H1 (cell line): ENCODE measurements at regions not wholly inside any gene's neighbourhood (a gene's known extent, or its start where the extent isn't known, plus 50 kb on each side); places are given as distances from the start of the nearest gene placed in this dataset.

Experiments used
- CTCF ChIA-PET: fragments of 300-600 bp; sonication (Branson Sonifier 250); formaldehyde crosslinking; loops from one replicate; lab custom pipeline; 2021; ENCODE audit not compliant: partially characterized antibody; lab: Charles Lee
- POLR2A ChIA-PET: fragments of 300-600 bp; sonication (Branson Sonifier 250); formaldehyde crosslinking; loops from one replicate; lab custom pipeline; 2021; ENCODE audit warnings: inconsistent platforms; ENCODE audit not compliant: partially characterized antibody; lab: Charles Lee
- DNase-seq, 2 experiments: peaks; one replicate each; pipeline versions ENCODE4 v3.0.0 to v3.0.0-alpha.2; 2010 to 2022; ENCODE audit warnings: low spot score in 2 of 2, low read depth in 1 of 2, mixed read lengths in 1 of 2
- FAIRE-seq: peaks from 2 replicates; lab custom pipeline; 2011; peaks lifted over from hg19 to GRCh38; lab: Jason Lieb, UNC
- H2AFZ ChIP-seq: 2 replicates; pipeline ENCODE4 v1.8.1; 2012; ENCODE audit warnings: low read length, inconsistent platforms
- H2AK5ac ChIP-seq: 2 replicates; pipeline ENCODE4 v1.6.1; 2013; ENCODE audit warnings: low read depth, low read length
- H2BK120ac ChIP-seq: replicated peaks from 2 replicates; pipeline ENCODE3; 2013; ENCODE audit warnings: low read depth, low read length, inconsistent platforms
- H2BK12ac ChIP-seq: 2 replicates; pipeline ENCODE4 v1.6.1; 2013; ENCODE audit warnings: low read depth, low read length
- H2BK15ac ChIP-seq: 2 replicates; pipeline ENCODE4 v1.6.1; 2013; ENCODE audit warnings: low read length
- H2BK20ac ChIP-seq: 2 replicates; pipeline ENCODE4 v1.6.1; 2013; ENCODE audit warnings: low read length
- H2BK5ac ChIP-seq: 2 replicates; pipeline ENCODE4 v1.6.1; 2013; ENCODE audit warnings: low read depth, low read length
- H3K14ac ChIP-seq: 2 replicates; pipeline ENCODE4 v1.6.1; 2013; ENCODE audit warnings: inconsistent platforms; ENCODE audit not compliant: insufficient read length
- H3K18ac ChIP-seq: 2 replicates; pipeline ENCODE4 v1.6.1; 2013; ENCODE audit warnings: low read length; ENCODE audit errors: extremely low read depth
- H3K23ac ChIP-seq: 2 replicates; pipeline ENCODE4 v1.6.1; 2013; ENCODE audit warnings: inconsistent platforms; ENCODE audit not compliant: insufficient read length
- H3K23me2 ChIP-seq: 2 replicates; pipeline ENCODE4 v1.6.1; 2013; ENCODE audit warnings: low read depth, low read length
- H3K27ac ChIP-seq: 2 replicates; pipeline ENCODE4 v1.6.1; 2011; ENCODE audit warnings: low read depth, low read length, inconsistent platforms
- H3K27me3 ChIP-seq, 4 experiments: replicated peaks in 1 of 4; 1 replicate in 1 of 4; 2 replicates in 3 of 4; pipeline versions ENCODE4 v1.6.1 to v1.8.1; 2011 to 2013; ENCODE audit warnings: low read length in 3 of 4, mild to moderate bottlenecking in 3 of 4, inconsistent platforms in 2 of 4, mixed read lengths in 2 of 4, moderate library complexity in 1 of 4; ENCODE audit not compliant: control insufficient read depth in 3 of 4, insufficient read depth in 3 of 4; ENCODE audit errors: extremely low read depth in 1 of 4
- H3K36me3 ChIP-seq, 4 experiments: 2 replicates each; pipeline versions ENCODE4 v1.6.1 to v1.8.1; 2011 to 2013; ENCODE audit warnings: mild to moderate bottlenecking in 4 of 4, low read length in 3 of 4, moderate library complexity in 2 of 4, control low read depth in 1 of 4, inconsistent platforms in 1 of 4; ENCODE audit not compliant: insufficient read depth in 4 of 4, control insufficient read depth in 2 of 4
- H3K4ac ChIP-seq: replicated peaks from 2 replicates; pipeline ENCODE3; 2013; ENCODE audit warnings: low read length, low read depth, mixed read lengths, inconsistent platforms; ENCODE audit not compliant: insufficient read length
- H3K4me1 ChIP-seq, 4 experiments: replicated peaks in 1 of 4; 1 replicate in 1 of 4; 2 replicates in 3 of 4; pipeline versions ENCODE4 v1.6.1 to v1.8.1; 2011 to 2013; ENCODE audit warnings: low read length in 3 of 4, inconsistent platforms in 2 of 4, mixed read lengths in 1 of 4; ENCODE audit not compliant: insufficient read depth in 4 of 4, control insufficient read depth in 3 of 4
- H3K4me2 ChIP-seq, 2 experiments: 2 replicates each; pipeline versions ENCODE4 v1.6.1 to v1.8.1; 2011 to 2013; ENCODE audit warnings: low read depth in 2 of 2, low read length in 2 of 2, control low read depth in 1 of 2, inconsistent platforms in 1 of 2, mild to moderate bottlenecking in 1 of 2; ENCODE audit not compliant: insufficient read depth in 1 of 2
- H3K4me3 ChIP-seq, 4 experiments: fragments of 200-600, 300-600 bp in 1 of 4; sonication (generic), shearing (Covaris generic), sonication (Bioruptor Twin) in 1 of 4; 2 replicates each; pipeline versions ENCODE4 v1.5.1 to v1.8.1; 2011 to 2016; ENCODE audit warnings: low read length in 4 of 4, low read depth in 3 of 4, control low read depth in 2 of 4, inconsistent platforms in 2 of 4, mild to moderate bottlenecking in 2 of 4, mixed read lengths in 1 of 4, moderate library complexity in 1 of 4; ENCODE audit not compliant: insufficient read depth in 2 of 4; ENCODE audit errors: extremely low read depth in 1 of 4
- H3K56ac ChIP-seq: replicated peaks from 2 replicates; pipeline ENCODE3; 2013; ENCODE audit warnings: low read depth, mild to moderate bottlenecking, mixed read lengths, low read length, inconsistent platforms; ENCODE audit not compliant: insufficient read length
- H3K79me1 ChIP-seq: 2 replicates; pipeline ENCODE4 v1.6.1; 2013; ENCODE audit warnings: low read depth, low read length, control low read depth
- H3K79me2 ChIP-seq, 2 experiments: 2 replicates each; pipeline versions ENCODE4 v1.6.1 to v1.8.1; 2012 to 2013; ENCODE audit warnings: low read length in 2 of 2, mild to moderate bottlenecking in 2 of 2, inconsistent platforms in 1 of 2; ENCODE audit not compliant: insufficient read depth in 2 of 2, control insufficient read depth in 1 of 2
- H3K9ac ChIP-seq, 4 experiments: replicated peaks in 1 of 4; 1 replicate in 1 of 4; 2 replicates in 3 of 4; pipeline versions ENCODE4 v1.6.1 to v1.8.1; 2011 to 2013; ENCODE audit warnings: low read depth in 3 of 4, low read length in 3 of 4, control low read depth in 2 of 4, mild to moderate bottlenecking in 2 of 4, moderate library complexity in 2 of 4, inconsistent platforms in 1 of 4; ENCODE audit errors: extremely low read depth in 1 of 4
- H3K9me3 ChIP-seq, 2 experiments: 2 replicates each; pipeline versions ENCODE4 v1.6.1 to v1.8.1; 2012 to 2013; ENCODE audit warnings: mild to moderate bottlenecking in 2 of 2, moderate library complexity in 2 of 2, control low read depth in 1 of 2, inconsistent platforms in 1 of 2, low read depth in 1 of 2, low read length in 1 of 2, mixed read lengths in 1 of 2; ENCODE audit not compliant: insufficient read depth in 2 of 2
- H4K20me1 ChIP-seq, 2 experiments: replicated peaks in 1 of 2; 2 replicates each; pipeline versions ENCODE3 to v1.8.1; 2011 to 2013; ENCODE audit warnings: inconsistent platforms in 2 of 2, low read length in 2 of 2, mild to moderate bottlenecking in 1 of 2; ENCODE audit not compliant: insufficient read depth in 2 of 2, control insufficient read depth in 1 of 2
- H4K5ac ChIP-seq: 2 replicates; pipeline ENCODE4 v1.6.1; 2013; ENCODE audit warnings: low read length, low read depth, mixed read lengths, inconsistent platforms; ENCODE audit not compliant: insufficient read length
- H4K8ac ChIP-seq: 2 replicates; pipeline ENCODE4 v1.8.0; 2013; ENCODE audit warnings: mild to moderate bottlenecking, moderate library complexity, low read length, inconsistent platforms; ENCODE audit not compliant: insufficient read depth; ENCODE audit errors: extremely low read depth
- H4K91ac ChIP-seq: replicated peaks from 2 replicates; pipeline ENCODE3; 2013; ENCODE audit warnings: low read length, mixed read lengths, inconsistent platforms; ENCODE audit not compliant: insufficient read length
- BCL11A ChIP-seq, 2 experiments: IDR thresholded peaks; one replicate each; pipeline ENCODE4 v1.6.1; 2011; ENCODE audit warnings: low read depth in 2 of 2, low read length in 2 of 2, mild to moderate bottlenecking in 2 of 2
- EGR1 ChIP-seq: IDR thresholded peaks from 2 replicates; pipeline ENCODE4 v1.6.1; 2011; ENCODE audit warnings: low read depth, low read length, borderline replicate concordance
- JUN ChIP-seq: IDR thresholded peaks from 2 replicates; pipeline ENCODE4 v1.6.1; 2011; ENCODE audit warnings: low read depth, mild to moderate bottlenecking, improper control_type of control experiment, low read length
- JUND ChIP-seq: IDR thresholded peaks from 2 replicates; pipeline ENCODE4 v1.6.1; 2011; ENCODE audit warnings: mild to moderate bottlenecking, improper control_type of control experiment, low read length
- RXRA ChIP-seq: IDR thresholded peaks from 2 replicates; pipeline ENCODE4 v1.6.1; 2011; ENCODE audit warnings: low read depth, mild to moderate bottlenecking, low read length, moderate library complexity; ENCODE audit not compliant: insufficient read depth
- SIRT6 ChIP-seq: IDR thresholded peaks from one replicate; pipeline ENCODE4 v1.7.1; 2012; ENCODE audit warnings: low read length, inconsistent platforms
- SIX5 ChIP-seq: IDR thresholded peaks from 2 replicates; pipeline ENCODE4 v1.6.1; 2011; ENCODE audit warnings: mild to moderate bottlenecking, low read depth, low read length
- SRF ChIP-seq: IDR thresholded peaks from 2 replicates; pipeline ENCODE4 v1.6.1; 2011; ENCODE audit warnings: mild to moderate bottlenecking, low read depth, low read length, moderate library complexity
- SUZ12 ChIP-seq: fragments of 200-600 bp; sonication (generic); IDR thresholded peaks from 2 replicates; pipeline ENCODE4 v1.6.1; 2012; ENCODE audit warnings: mild to moderate bottlenecking, inconsistent platforms, low read length, moderate library complexity, mixed read lengths
- TEAD4 ChIP-seq: IDR thresholded peaks from 2 replicates; pipeline ENCODE4 v1.6.1; 2012; ENCODE audit warnings: low read depth, low read length, inconsistent platforms, mixed read lengths
- ZNF274 ChIP-seq: IDR thresholded peaks from 2 replicates; pipeline ENCODE4 v1.7.0; 2012; ENCODE audit warnings: low read length, borderline replicate concordance; ENCODE audit errors: extremely low read depth
- WGBS, 2 experiments: shearing (Covaris generic) in 1 of 2; methylation state at CpG; one replicate each; pipeline versions ENCODE4 v1.1.6 to v1.1.7; 2013 to 2015; ENCODE audit warnings: low lambda C conversion rate in 2 of 2, mixed read lengths in 2 of 2, inconsistent platforms in 1 of 2, low coverage in 1 of 2, missing lambda C conversion rate in 1 of 2; ENCODE audit not compliant: insufficient replicate concordance in 2 of 2, insufficient coverage in 1 of 2, insufficient read length in 1 of 2; ENCODE audit errors: extremely low coverage in 1 of 2, missing lambda C conversion rate in 1 of 2; 5-methylcytosine and 5-hydroxymethylcytosine counted together
- TF ChIP-seq, protein P1 (sequence below): IDR thresholded peaks from 2 replicates; pipeline ENCODE4 v1.6.1; 2011; ENCODE audit warnings: low read depth, mild to moderate bottlenecking, low read length; ENCODE audit not compliant: insufficient read depth
- TF ChIP-seq, protein P2 (sequence below), 3 experiments: IDR thresholded peaks; 1 replicate in 2 of 3; 2 replicates in 1 of 3; pipeline versions ENCODE4 v1.5.1 to v1.6.1; 2011; ENCODE audit warnings: low read length in 3 of 3, mild to moderate bottlenecking in 3 of 3, inconsistent platforms in 2 of 3, low read depth in 1 of 3, moderate library complexity in 1 of 3; ENCODE audit not compliant: insufficient read depth in 1 of 3; ENCODE audit errors: control extremely low read depth in 1 of 3

DNA sequence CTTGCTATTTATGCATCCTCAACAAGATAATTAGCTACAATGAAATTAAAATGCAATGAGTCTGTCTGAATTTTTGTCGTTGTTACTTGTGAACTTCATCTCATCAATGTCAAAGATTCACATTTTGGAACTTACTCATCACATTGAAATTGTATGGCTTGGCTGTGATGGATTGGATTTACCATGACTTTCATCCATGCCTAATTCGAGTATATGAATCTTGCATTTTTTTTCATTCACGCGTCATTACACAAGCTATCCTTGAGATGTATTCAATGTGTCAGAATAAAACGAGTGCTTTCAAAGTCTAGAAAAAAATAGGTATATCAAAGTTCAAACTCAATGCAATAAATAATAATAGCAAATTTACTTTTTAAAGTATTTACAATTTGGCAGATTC lies 265.3 kb downstream of the MAP2K6 start:
- H3K4me3 ChIP-seq: no peak overlapping the region
- no peak overlapping the region for H2BK20ac ChIP-seq
- DNase-seq (no peak), FAIRE-seq (no peak)
- ChIA-PET POLR2A (no interaction called here), CTCF (no interaction called here)
- H4K8ac ChIP-seq: no peak overlapping the region
- H3K14ac ChIP-seq: no peak overlapping the region
- no peak overlapping the region for H4K5ac ChIP-seq
- H3K27ac ChIP-seq: no peak overlapping the region
- no peak overlapping the region for H2BK120ac ChIP-seq
- no peaks in the 10 kb centered on the region for H3K27me3 ChIP-seq
- no peak overlapping the region for H2AFZ ChIP-seq
- no peak overlapping the region for H2BK15ac ChIP-seq
- no peak overlapping the region for H3K23ac ChIP-seq
- no peak overlapping the region for H3K4ac ChIP-seq
- H2AK5ac ChIP-seq: no peak overlapping the region
- no peak overlapping the region for H2BK5ac ChIP-seq
- H4K20me1 ChIP-seq: no peaks in the 10 kb centered on the region
- H3K18ac ChIP-seq: no peak overlapping the region
- H4K91ac ChIP-seq: no peak overlapping the region
- H3K36me3 ChIP-seq: no peaks in the 10 kb centered on the region
- 85% methylated on average over 5 of the region's 5 CpGs; no CpG with 5 or more reads in 1 of the 2 experiments for WGBS, 2 experiments
- H3K79me2 ChIP-seq: no peaks in the 10 kb centered on the region
- H3K4me2 ChIP-seq: no peak overlapping the region
- H3K4me1 ChIP-seq: no peaks in the 10 kb centered on the region
- H3K23me2 ChIP-seq: no peaks in the 10 kb centered on the region
- no peaks in the 10 kb centered on the region for H3K79me1 ChIP-seq
- no peak overlapping the region for H2BK12ac ChIP-seq
- H3K9me3 ChIP-seq: no peaks in the 10 kb centered on the region
- no peak overlapping the region for H3K9ac ChIP-seq
- no peak overlapping the region for H3K56ac ChIP-seq
- no peak for TF ChIP-seq SUZ12
- no peak for TF ChIP-seq RXRA
- TF ChIP-seq ZNF274: no peak
- TF ChIP-seq EGR1: no peak
- TF ChIP-seq SRF: no peak
- no peak for TF ChIP-seq SIRT6
- TF ChIP-seq, protein P1, sequence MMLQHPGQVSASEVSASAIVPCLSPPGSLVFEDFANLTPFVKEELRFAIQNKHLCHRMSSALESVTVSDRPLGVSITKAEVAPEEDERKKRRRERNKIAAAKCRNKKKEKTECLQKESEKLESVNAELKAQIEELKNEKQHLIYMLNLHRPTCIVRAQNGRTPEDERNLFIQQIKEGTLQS: no peak
- TF ChIP-seq BCL11A (IDR thresholded peaks at IDR 0.05; ENCODE audit: low read depth in 2 of 2, low read length in 2 of 2): no peak
- no peak for TF ChIP-seq SIX5
- TF ChIP-seq, protein P2, sequence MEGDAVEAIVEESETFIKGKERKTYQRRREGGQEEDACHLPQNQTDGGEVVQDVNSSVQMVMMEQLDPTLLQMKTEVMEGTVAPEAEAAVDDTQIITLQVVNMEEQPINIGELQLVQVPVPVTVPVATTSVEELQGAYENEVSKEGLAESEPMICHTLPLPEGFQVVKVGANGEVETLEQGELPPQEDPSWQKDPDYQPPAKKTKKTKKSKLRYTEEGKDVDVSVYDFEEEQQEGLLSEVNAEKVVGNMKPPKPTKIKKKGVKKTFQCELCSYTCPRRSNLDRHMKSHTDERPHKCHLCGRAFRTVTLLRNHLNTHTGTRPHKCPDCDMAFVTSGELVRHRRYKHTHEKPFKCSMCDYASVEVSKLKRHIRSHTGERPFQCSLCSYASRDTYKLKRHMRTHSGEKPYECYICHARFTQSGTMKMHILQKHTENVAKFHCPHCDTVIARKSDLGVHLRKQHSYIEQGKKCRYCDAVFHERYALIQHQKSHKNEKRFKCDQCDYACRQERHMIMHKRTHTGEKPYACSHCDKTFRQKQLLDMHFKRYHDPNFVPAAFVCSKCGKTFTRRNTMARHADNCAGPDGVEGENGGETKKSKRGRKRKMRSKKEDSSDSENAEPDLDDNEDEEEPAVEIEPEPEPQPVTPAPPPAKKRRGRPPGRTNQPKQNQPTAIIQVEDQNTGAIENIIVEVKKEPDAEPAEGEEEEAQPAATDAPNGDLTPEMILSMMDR (IDR thresholded peaks at IDR 0.05; ENCODE audit: control extremely low read depth in 1 of 3, insufficient read depth in 1 of 3, low read depth in 1 of 3, low read length in 3 of 3): no peak
- no peak for TF ChIP-seq TEAD4
- TF ChIP-seq JUND: no peak
- no peak for TF ChIP-seq JUN
